HG03108 (cell line): ENCODE measurements at regions not wholly inside any gene's neighbourhood (a gene's known extent, or its start where the extent isn't known, plus 50 kb on each side); places are given as distances from the start of the nearest gene placed in this dataset.
"Not testable (repeated sequence)": the region's sequence is repeated elsewhere in the genome, so short reads cannot be mapped to it uniquely, and the experiment has no call there.

ENCODE experiments used
- ATAC-seq: cut with Tn5 transposase; IDR thresholded peaks from one replicate; pipeline ENCODE4 v1.9.1; 2021; ENCODE audit warnings: moderate library complexity; ENCODE audit not compliant: unreplicated experiment

DNA sequence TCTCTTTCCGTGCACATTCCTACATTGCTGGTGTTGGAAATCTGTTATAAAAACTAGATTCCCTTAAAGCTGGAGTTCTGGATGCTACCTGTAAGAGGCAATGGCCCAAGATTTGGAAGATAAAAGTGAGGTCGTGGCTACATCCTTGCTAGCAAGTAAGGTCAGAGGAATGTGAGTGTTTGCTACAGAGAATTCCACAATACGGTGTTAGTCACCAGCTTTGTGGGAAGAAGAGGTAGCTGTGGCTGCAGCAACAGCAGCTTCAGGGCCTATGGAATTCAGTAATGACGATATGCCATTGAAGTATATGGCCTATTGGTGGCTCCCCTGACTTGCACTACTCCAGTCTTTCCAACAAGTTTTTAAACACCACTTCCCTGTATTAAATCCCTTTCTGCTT is 227.7 kb upstream of the TMEM260 start:
- ATAC-seq, result no peak

GRCh38 chr14:56352999-56353398 is 226.6 kb upstream of the TMEM260 start:
- ATAC-seq, result no peak

GRCh38 chr14:56357428-56357827 is 222.2 kb upstream of the TMEM260 start:
- ATAC-seq, result no peak

DNA sequence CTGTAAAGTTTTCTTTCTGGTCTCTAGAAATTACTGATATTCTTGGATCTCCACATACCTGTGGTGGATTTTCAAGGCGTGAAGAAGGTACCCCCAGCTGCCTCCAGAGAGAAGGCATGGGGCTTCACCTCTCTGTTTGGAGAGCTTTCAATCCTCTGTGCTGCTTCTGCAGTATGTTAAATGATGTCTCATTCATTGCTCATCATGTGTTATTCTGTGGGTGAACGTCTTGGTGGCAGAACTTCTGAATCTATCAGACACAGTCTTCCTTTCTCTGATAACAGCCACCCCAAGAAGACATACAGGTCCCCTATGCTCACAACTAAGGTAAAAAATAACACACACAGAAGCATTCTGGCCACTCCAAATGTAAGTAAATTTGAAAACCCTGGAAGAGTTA is 221.3 kb upstream of the TMEM260 start:
- no peak for ATAC-seq

DNA sequence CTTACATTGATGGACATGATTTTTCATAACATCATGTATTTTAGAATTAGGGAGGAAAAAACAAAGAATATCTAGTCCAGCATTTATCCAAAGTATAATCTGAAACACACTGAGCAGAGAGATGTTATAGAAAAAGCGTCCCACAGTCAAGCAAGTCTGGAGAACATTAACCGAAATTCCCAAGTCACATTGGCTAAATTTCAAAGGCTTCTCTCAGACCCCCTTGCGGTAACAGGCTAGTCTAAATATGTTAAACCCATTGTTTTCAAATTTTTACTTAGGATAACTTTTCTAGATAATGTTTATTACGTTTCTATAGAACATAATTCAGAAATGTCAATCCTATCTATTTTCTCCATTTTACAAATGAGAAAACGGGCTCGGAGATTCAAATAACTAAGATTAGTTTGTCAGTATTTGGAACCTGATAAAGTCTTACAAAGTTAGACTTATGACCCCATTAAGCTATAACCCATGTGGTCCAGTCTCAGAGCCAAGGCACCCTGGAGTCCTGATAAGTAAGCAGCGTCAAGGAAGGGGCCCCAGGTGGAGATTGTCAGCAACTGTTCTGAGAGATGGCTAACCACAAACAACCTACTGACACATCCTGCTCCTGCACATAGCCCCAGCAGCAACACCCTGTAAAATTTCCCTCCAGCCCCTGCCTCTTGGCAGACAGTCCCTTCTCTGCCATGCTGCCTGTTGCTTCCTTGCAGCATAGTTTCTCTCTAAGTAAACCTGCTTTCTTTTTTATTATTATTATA is 220.6 kb upstream of the TMEM260 start:
- no peak for ATAC-seq

- ATAC-seq, result not testable (repeated sequence)
Measured at GRCh38 chr14:56365663-56366062, 213.9 kb upstream of the TMEM260 start.

- ATAC-seq, result no peak
Measured at GRCh38 chr14:56367416-56367815, 212.2 kb upstream of the TMEM260 start.

DNA sequence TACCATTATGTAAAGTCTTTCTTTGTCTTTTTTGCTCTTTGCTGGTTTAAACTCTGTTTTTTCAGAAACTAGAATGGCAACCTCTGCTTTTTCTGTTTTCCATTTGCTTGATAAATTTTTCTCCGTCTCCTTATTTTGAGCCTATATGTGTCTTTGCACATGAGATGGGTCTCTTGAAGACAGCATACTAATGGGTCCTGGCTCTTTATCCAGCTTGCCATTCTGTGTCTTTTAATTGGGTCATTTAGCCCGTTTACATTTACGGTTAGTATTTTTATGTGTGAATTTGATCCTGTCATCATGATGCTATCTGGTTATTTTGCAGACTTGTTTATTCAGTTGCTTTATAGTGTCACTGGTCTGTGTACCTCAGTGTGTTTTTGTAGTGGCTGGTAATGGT is 207.9 kb upstream of the TMEM260 start:
- no peak for ATAC-seq

GRCh38 chr14:56374421-56374820 is 205.2 kb upstream of the TMEM260 start:
- no peak for ATAC-seq

GRCh38 chr14:56378046-56378445 is 201.6 kb upstream of the TMEM260 start:
- no peak for ATAC-seq

DNA sequence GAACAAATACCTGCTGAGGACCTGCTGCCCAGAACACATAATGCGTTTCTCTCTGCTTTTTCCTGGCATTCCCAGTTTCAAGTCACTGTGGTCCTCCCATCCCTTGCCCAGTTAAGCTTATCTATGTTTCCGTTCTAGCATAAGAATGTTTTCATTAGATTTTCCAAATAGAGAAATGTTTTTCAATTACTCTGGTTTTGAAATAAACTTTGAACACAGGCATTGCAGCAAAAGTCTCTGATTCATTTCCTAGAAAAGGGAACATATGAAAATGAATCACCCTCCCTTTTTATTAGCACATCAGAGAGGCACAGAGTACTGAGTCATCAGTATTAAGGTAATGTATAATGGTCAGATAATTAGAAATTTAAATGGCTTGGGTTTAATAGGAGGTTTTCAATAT is 201.1 kb upstream of the TMEM260 start:
- no peak for ATAC-seq

DNA sequence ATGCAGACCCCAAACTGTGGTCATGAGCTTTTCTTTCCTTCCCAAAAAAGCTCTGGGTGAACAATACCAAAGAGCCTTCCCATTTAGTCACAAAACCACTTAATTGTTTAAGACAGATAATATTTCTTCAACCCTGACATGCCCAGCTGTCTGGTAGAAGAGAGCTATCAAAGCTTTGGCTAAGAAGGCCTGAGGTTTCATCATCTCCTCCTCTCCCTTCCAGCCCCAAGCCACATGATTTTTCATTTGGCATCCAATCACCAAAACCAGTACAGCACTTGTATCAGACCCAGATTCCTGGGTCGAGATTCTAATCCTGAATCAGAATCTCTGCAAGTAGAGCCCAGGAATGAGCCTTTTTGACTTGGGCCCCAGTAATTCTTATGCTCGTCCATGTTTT is 199.6 kb upstream of the TMEM260 start:
- no peak for ATAC-seq

- no peak for ATAC-seq
Measured at GRCh38 chr14:56386024-56386423, 193.6 kb upstream of the TMEM260 start.

DNA sequence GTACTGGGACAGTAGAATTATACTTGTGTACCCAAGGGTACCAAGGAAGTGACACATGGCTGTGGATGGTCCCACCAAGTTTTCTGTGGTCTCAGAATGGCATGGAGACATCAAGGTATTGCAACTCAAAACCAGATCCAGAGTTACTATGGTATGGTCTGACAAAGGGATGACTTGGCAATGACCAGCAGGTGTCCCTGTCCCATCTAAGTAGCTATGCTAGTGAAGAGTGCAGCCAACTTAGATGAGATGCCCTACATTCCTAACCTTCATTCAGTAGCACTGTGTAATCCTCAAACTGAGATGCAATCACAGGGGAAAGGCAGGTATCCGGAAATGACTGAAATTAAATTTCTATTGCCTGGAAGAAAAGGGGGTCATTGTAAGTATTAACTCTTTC is 188.7 kb upstream of the TMEM260 start:
- ATAC-seq, result no peak

- ATAC-seq, result no peak
Measured at GRCh38 chr14:56394826-56395530, 184.6 kb upstream of the TMEM260 start.

DNA sequence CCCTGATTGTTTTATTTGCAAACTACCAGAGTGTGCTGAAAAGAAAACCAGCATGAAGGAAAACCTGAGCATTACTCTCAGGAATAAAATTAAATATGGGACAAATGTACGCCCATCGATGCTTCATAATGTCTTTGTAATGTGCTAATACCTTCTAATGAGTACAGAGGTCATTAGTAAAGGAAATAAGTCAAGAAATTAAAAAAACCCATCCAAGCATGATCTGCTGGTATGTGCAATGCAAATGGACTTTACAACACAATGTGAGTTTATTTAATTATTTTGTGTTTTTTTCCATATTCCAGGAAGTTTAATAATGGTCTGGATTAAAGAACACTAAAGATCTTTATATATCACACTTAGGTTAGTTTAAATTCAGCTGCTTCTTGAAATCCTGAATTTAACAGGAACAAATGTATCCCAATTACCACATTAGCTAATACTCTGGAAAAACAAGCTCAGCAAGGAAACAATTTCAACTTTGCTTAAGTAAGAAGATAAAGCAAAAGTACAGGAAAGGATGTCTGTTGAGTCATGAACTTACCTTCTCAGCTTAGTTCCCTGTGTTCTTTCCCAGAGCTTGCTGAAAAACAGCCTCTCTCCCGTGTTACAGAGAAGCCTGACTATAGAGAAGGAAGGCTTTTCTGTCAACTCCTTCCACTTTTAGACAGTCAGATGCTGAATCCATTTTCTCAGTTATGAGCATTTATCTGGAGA is 179.3 kb upstream of the TMEM260 start:
- no peak for ATAC-seq

- ATAC-seq, result no peak
Measured at GRCh38 chr14:56412468-56413434, 166.8 kb upstream of the TMEM260 start.

DNA sequence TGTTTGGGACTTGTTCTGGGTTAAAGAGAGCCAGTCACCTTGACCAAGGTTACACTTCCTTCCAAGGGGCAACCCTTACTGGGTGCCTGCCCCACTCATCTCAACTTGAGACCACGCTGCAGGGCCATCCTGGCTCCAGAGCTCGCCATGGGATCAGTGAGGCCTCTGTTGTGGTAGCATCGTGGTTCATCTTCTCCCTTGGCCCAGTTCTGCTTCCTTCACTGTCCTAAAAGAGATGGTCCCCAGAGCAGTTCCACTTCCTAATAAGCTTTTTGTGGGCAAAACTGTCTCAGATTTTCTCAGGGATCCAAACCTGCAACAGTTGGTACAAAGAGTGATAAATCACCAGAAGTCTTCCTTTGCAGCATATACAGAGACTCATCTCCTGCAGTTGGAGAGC is 165.9 kb upstream of the TMEM260 start:
- no peak for ATAC-seq

DNA sequence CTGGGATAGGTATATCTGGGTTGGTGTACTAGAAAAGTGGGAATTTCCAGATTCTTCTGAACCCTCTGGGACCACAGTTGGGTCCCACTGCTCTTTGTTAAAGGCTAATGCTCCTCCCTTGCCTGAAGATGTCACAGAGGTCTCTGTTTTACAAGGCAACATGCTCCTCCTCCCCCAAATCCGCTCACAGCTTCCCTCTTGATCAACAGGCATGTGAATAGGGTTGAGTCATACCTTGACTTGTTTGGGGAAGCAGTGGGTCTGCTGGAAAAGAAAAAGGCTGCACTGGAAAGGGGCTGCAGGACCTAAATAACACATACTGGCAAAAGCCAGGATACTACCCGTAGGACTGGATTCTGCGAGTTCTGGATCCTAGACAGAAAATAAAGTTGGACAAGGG is 165.4 kb upstream of the TMEM260 start:
- ATAC-seq, result no peak

DNA sequence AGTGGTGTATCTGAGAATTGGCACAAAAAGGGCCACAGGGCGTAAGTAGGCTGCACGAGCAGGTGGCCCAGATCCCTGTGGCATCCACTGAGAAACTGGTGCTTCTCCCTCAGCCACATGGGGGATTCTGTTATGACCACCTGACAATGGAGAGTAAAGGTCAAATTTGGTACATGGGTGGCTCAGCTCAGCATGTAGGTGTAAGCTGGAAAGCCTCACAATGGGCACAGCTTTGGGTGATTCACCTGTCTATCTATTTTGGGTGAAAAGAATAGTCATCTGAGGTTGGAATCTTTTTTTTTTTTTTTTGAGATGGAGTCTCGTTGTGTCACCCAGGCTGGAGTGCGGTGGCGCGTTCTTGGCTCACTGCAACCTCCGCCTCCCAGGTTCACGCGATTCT is 163.4 kb upstream of the TMEM260 start:
- ATAC-seq, result no peak

- no peak for ATAC-seq
Measured at GRCh38 chr14:56417173-56417572, 162.4 kb upstream of the TMEM260 start.
